H1 (cell line): ENCODE measurements at regions not wholly inside any gene's neighbourhood (a gene's known extent, or its start where the extent isn't known, plus 50 kb on each side); places are given as distances from the start of the nearest gene placed in this dataset.

Experiments
- CEBPB ChIP-seq: IDR thresholded peaks from 2 replicates; pipeline ENCODE4 v1.6.1; 2012; ENCODE audit warnings: low read depth, low read length
- EZH2 ChIP-seq: fragments of 200-600 bp; sonication (generic); IDR thresholded peaks from 2 replicates; pipeline ENCODE4 v1.7.1; 2012; ENCODE audit warnings: low read depth, mild to moderate bottlenecking, moderate library complexity, low read length, inconsistent platforms; ENCODE audit not compliant: severe bottlenecking
- POU5F1 ChIP-seq: IDR thresholded peaks from 2 replicates; pipeline ENCODE4 v1.6.1; 2011; ENCODE audit warnings: low read depth, mild to moderate bottlenecking, low read length, moderate library complexity
- TF ChIP-seq, protein P1 (sequence below): fragments of 300-600 bp; sonication (generic); IDR thresholded peaks from 2 replicates; pipeline ENCODE4 v1.7.1; 2012; ENCODE audit warnings: low read length, moderate library complexity, mild to moderate bottlenecking, inconsistent platforms; ENCODE audit not compliant: insufficient replicate concordance
- TF ChIP-seq, protein P2 (sequence below), 3 experiments: IDR thresholded peaks; 1 replicate in 2 of 3; 2 replicates in 1 of 3; pipeline versions ENCODE4 v1.5.1 to v1.6.1; 2011; ENCODE audit warnings: low read length in 3 of 3, mild to moderate bottlenecking in 3 of 3, inconsistent platforms in 2 of 3, low read depth in 1 of 3, moderate library complexity in 1 of 3; ENCODE audit not compliant: insufficient read depth in 1 of 3; ENCODE audit errors: control extremely low read depth in 1 of 3

DNA sequence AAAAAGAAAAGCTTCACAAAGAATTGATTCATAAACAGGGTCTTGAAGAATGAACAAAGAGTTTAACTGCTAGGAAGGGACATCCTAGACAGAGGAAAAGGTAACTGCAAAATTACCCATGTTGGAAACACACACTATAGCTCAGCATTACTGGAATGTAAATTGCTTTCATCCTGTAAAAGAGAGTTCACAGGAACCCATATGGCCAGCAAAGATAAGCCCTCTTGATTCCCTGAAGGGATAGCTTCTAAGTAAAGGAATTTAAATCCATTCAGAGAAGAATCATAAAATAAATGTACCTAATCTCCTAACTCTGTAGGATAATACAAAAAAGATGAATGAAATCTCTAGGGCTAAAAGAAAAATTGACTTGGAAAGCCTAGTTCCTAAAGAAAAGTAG lies 107.1 kb upstream of the INTU start:
- TF ChIP-seq CEBPB (no peak), EZH2 (no peak), POU5F1 (no peak)
- TF ChIP-seq, protein P1, sequence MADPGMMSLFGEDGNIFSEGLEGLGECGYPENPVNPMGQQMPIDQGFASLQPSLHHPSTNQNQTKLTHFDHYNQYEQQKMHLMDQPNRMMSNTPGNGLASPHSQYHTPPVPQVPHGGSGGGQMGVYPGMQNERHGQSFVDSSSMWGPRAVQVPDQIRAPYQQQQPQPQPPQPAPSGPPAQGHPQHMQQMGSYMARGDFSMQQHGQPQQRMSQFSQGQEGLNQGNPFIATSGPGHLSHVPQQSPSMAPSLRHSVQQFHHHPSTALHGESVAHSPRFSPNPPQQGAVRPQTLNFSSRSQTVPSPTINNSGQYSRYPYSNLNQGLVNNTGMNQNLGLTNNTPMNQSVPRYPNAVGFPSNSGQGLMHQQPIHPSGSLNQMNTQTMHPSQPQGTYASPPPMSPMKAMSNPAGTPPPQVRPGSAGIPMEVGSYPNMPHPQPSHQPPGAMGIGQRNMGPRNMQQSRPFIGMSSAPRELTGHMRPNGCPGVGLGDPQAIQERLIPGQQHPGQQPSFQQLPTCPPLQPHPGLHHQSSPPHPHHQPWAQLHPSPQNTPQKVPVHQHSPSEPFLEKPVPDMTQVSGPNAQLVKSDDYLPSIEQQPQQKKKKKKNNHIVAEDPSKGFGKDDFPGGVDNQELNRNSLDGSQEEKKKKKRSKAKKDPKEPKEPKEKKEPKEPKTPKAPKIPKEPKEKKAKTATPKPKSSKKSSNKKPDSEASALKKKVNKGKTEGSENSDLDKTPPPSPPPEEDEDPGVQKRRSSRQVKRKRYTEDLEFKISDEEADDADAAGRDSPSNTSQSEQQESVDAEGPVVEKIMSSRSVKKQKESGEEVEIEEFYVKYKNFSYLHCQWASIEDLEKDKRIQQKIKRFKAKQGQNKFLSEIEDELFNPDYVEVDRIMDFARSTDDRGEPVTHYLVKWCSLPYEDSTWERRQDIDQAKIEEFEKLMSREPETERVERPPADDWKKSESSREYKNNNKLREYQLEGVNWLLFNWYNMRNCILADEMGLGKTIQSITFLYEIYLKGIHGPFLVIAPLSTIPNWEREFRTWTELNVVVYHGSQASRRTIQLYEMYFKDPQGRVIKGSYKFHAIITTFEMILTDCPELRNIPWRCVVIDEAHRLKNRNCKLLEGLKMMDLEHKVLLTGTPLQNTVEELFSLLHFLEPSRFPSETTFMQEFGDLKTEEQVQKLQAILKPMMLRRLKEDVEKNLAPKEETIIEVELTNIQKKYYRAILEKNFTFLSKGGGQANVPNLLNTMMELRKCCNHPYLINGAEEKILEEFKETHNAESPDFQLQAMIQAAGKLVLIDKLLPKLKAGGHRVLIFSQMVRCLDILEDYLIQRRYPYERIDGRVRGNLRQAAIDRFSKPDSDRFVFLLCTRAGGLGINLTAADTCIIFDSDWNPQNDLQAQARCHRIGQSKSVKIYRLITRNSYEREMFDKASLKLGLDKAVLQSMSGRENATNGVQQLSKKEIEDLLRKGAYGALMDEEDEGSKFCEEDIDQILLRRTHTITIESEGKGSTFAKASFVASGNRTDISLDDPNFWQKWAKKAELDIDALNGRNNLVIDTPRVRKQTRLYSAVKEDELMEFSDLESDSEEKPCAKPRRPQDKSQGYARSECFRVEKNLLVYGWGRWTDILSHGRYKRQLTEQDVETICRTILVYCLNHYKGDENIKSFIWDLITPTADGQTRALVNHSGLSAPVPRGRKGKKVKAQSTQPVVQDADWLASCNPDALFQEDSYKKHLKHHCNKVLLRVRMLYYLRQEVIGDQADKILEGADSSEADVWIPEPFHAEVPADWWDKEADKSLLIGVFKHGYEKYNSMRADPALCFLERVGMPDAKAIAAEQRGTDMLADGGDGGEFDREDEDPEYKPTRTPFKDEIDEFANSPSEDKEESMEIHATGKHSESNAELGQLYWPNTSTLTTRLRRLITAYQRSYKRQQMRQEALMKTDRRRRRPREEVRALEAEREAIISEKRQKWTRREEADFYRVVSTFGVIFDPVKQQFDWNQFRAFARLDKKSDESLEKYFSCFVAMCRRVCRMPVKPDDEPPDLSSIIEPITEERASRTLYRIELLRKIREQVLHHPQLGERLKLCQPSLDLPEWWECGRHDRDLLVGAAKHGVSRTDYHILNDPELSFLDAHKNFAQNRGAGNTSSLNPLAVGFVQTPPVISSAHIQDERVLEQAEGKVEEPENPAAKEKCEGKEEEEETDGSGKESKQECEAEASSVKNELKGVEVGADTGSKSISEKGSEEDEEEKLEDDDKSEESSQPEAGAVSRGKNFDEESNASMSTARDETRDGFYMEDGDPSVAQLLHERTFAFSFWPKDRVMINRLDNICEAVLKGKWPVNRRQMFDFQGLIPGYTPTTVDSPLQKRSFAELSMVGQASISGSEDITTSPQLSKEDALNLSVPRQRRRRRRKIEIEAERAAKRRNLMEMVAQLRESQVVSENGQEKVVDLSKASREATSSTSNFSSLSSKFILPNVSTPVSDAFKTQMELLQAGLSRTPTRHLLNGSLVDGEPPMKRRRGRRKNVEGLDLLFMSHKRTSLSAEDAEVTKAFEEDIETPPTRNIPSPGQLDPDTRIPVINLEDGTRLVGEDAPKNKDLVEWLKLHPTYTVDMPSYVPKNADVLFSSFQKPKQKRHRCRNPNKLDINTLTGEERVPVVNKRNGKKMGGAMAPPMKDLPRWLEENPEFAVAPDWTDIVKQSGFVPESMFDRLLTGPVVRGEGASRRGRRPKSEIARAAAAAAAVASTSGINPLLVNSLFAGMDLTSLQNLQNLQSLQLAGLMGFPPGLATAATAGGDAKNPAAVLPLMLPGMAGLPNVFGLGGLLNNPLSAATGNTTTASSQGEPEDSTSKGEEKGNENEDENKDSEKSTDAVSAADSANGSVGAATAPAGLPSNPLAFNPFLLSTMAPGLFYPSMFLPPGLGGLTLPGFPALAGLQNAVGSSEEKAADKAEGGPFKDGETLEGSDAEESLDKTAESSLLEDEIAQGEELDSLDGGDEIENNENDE, result no peak
- TF ChIP-seq, protein P2, sequence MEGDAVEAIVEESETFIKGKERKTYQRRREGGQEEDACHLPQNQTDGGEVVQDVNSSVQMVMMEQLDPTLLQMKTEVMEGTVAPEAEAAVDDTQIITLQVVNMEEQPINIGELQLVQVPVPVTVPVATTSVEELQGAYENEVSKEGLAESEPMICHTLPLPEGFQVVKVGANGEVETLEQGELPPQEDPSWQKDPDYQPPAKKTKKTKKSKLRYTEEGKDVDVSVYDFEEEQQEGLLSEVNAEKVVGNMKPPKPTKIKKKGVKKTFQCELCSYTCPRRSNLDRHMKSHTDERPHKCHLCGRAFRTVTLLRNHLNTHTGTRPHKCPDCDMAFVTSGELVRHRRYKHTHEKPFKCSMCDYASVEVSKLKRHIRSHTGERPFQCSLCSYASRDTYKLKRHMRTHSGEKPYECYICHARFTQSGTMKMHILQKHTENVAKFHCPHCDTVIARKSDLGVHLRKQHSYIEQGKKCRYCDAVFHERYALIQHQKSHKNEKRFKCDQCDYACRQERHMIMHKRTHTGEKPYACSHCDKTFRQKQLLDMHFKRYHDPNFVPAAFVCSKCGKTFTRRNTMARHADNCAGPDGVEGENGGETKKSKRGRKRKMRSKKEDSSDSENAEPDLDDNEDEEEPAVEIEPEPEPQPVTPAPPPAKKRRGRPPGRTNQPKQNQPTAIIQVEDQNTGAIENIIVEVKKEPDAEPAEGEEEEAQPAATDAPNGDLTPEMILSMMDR (IDR thresholded peaks at IDR 0.05; ENCODE audit: control extremely low read depth in 1 of 3, insufficient read depth in 1 of 3, low read depth in 1 of 3, low read length in 3 of 3), result no peak
